H1 (cell line): ENCODE measurements at regions not wholly inside any gene's neighbourhood (a gene's known extent, or its start where the extent isn't known, plus 50 kb on each side); places are given as distances from the start of the nearest gene placed in this dataset.

Source experiments
- BCL11A ChIP-seq, 2 experiments: IDR thresholded peaks; one replicate each; pipeline ENCODE4 v1.6.1; 2011; ENCODE audit warnings: low read depth in 2 of 2, low read length in 2 of 2, mild to moderate bottlenecking in 2 of 2
- CHD1 ChIP-seq: IDR thresholded peaks from 2 replicates; pipeline ENCODE4 v1.6.1; 2012; ENCODE audit warnings: low read depth, low read length, improper control_type of control experiment
- CTCF ChIP-seq, 3 experiments: IDR thresholded peaks; 1 replicate in 2 of 3; 2 replicates in 1 of 3; pipeline versions ENCODE4 v1.5.1 to v1.6.1; 2011; ENCODE audit warnings: low read length in 3 of 3, mild to moderate bottlenecking in 3 of 3, inconsistent platforms in 2 of 3, low read depth in 1 of 3, moderate library complexity in 1 of 3; ENCODE audit not compliant: insufficient read depth in 1 of 3; ENCODE audit errors: control extremely low read depth in 1 of 3
- FOSL1 ChIP-seq: IDR thresholded peaks from 2 replicates; pipeline ENCODE4 v1.6.1; 2011; ENCODE audit warnings: mild to moderate bottlenecking, low read depth, low read length, moderate library complexity; ENCODE audit not compliant: insufficient read depth
- GABPA ChIP-seq: IDR thresholded peaks from 2 replicates; pipeline ENCODE4 v1.6.1; 2011; ENCODE audit warnings: mild to moderate bottlenecking, low read length, moderate library complexity, borderline replicate concordance; ENCODE audit not compliant: insufficient read depth
- PHF8 ChIP-seq: fragments of 200-600 bp; sonication (generic); conservative IDR thresholded peaks from 2 replicates; pipeline ENCODE4 v1.7.1; 2012; ENCODE audit warnings: low read depth, mild to moderate bottlenecking, inconsistent platforms, low read length, moderate library complexity
- POLR2A ChIP-seq, 2 experiments: IDR thresholded peaks; 1 replicate in 1 of 2; 2 replicates in 1 of 2; pipeline ENCODE4 v1.6.1; 2011; ENCODE audit warnings: low read depth in 2 of 2, low read length in 2 of 2, mild to moderate bottlenecking in 2 of 2; ENCODE audit errors: control extremely low read depth in 1 of 2
- POU5F1 ChIP-seq: IDR thresholded peaks from 2 replicates; pipeline ENCODE4 v1.6.1; 2011; ENCODE audit warnings: low read depth, mild to moderate bottlenecking, low read length, moderate library complexity
- TBP ChIP-seq: IDR thresholded peaks from 2 replicates; pipeline ENCODE4 v1.6.1; 2011; ENCODE audit warnings: low read depth, low read length, improper control_type of control experiment

DNA sequence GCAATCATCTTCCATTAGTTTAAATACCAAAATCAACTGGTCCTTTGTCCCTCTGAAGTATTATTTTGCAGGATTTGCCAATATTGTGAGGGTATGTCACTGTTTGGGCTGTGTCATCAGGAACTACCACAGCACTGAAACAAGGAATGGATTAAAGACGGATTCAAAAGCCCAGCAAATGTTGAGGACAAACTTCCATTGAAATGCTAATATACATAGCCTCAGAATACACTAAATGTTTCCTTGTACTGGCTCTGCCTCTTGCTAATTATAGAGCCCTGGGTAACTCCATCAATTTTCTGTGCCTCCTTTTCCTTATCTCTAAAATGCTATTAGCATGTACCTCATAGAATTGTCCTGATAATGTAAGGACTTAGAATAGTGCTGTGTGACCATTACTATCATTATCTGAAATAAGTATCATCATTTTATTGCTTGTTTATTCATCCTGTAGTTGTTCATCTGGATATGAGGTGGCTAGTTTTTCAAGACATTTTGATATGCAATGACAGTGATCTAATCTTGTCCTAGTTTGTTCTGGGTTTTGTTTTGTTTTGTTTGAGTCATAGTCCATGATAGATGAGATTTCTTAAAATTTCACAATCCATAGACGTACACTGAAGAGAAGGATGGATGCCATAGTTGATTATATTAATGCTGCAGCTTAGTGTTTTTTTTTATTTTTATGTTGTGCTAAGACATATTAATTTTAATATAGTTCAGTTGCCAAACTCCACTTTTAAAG lies 333.4 kb upstream of the KCNH7 start:
- TF ChIP-seq BCL11A (IDR thresholded peaks at IDR 0.05; ENCODE audit: low read depth in 2 of 2, low read length in 2 of 2): no peak
- no peak for TF ChIP-seq CTCF (IDR thresholded peaks at IDR 0.05; ENCODE audit: control extremely low read depth in 1 of 3, insufficient read depth in 1 of 3, low read depth in 1 of 3, low read length in 3 of 3)
- no peak for TF ChIP-seq PHF8
- TF ChIP-seq POLR2A (IDR thresholded peaks at IDR 0.05; ENCODE audit: control extremely low read depth in 1 of 2, low read depth in 2 of 2, low read length in 2 of 2): no peak
- TF ChIP-seq CHD1: no peak
- TF ChIP-seq POU5F1: no peak
- TF ChIP-seq TBP: no peak
- TF ChIP-seq GABPA: no peak
- no peak for TF ChIP-seq FOSL1
